Right renal cortex interstitium (tissue), 3 donors: ENCODE measurements at regions not wholly inside any gene's neighbourhood (a gene's known extent, or its start where the extent isn't known, plus 50 kb on each side); places are given as distances from the start of the nearest gene placed in this dataset.
"Not testable (repeated sequence)": the region's sequence is repeated elsewhere in the genome, so short reads cannot be mapped to it uniquely, and the experiment has no call there.

Source experiments
- DNase-seq, 3 donors: peaks; one replicate each; pipeline ENCODE4 v3.0.0-alpha.2; 2013; ENCODE audit warnings: low read depth in 3 of 3, low spot score in 2 of 3

GRCh38 chr12:131333621-131334440 lies 377.1 kb upstream of the SFSWAP start:
- DNase-seq: no peak

- no peak for DNase-seq
These were observed 376.1 kb upstream of the SFSWAP start for GRCh38 chr12:131334835-131335234.

GRCh38 chr12:131335456-131335855 lies 375.4 kb upstream of the SFSWAP start:
- DNase-seq: no peak

- DNase-seq: not testable (repeated sequence)
These were observed 373.0 kb upstream of the SFSWAP start for GRCh38 chr12:131337861-131338260.

GRCh38 chr12:131340616-131341210 lies 370.2 kb upstream of the SFSWAP start:
- DNase-seq: no peak

- not testable (repeated sequence) for DNase-seq
These were observed 369.3 kb upstream of the SFSWAP start for GRCh38 chr12:131341608-131342007.

GRCh38 chr12:131343436-131343835 lies 367.5 kb upstream of the SFSWAP start:
- not testable (repeated sequence) for DNase-seq

- DNase-seq: not testable (repeated sequence)
These were observed 366.0 kb upstream of the SFSWAP start for GRCh38 chr12:131344715-131345520.

- no peak for DNase-seq
These were observed 365.1 kb upstream of the SFSWAP start for GRCh38 chr12:131345521-131346436.

- no peak for DNase-seq
These were observed 364.1 kb upstream of the SFSWAP start for GRCh38 chr12:131346555-131347344.

GRCh38 chr12:131347345-131347714 lies 363.6 kb upstream of the SFSWAP start:
- DNase-seq: no peak

GRCh38 chr12:131347732-131348131 lies 363.2 kb upstream of the SFSWAP start:
- DNase-seq: no peak

- no peak for DNase-seq
These were observed 362.7 kb upstream of the SFSWAP start for GRCh38 chr12:131348231-131348630.

GRCh38 chr12:131348646-131349045 lies 362.2 kb upstream of the SFSWAP start:
- DNase-seq: no peak

- no peak for DNase-seq
These were observed 361.3 kb upstream of the SFSWAP start for GRCh38 chr12:131349397-131350127.

- DNase-seq: no peak
These were observed 360.0 kb upstream of the SFSWAP start for GRCh38 chr12:131350943-131351318.

GRCh38 chr12:131351319-131352028 lies 359.4 kb upstream of the SFSWAP start:
- DNase-seq: no peak

GRCh38 chr12:131352296-131352900 lies 358.5 kb upstream of the SFSWAP start:
- DNase-seq: no peak
